ENCODE measurements at regions not wholly inside any gene's neighbourhood (a gene's known extent, or its start where the extent isn't known, plus 50 kb on each side); places are given as distances from the start of the nearest gene placed in this dataset.

GRCh38 chr5:67974054-67974453 is 241.5 kb upstream of the PIK3R1 start:
- Histone ChIP-seq H3K27ac (ENCODE audit: insufficient read length, low read depth, low read length) (no peak overlapping the region), H2BK5ac (ENCODE audit: insufficient read length, low read length) (no peak overlapping the region), H2AK5ac (ENCODE audit: insufficient read length, low read length) (no peak overlapping the region), H2AFZ (ENCODE audit: low read length) (no peak overlapping the region), H3K27me3 (ENCODE audit: insufficient read depth, low read length) (no peaks in the 10 kb centered on the region), H3K56ac (ENCODE audit: insufficient read length, low read depth, low read length) (no peak overlapping the region), H3K9ac (ENCODE audit: extremely low read depth, insufficient read length, low read length) (no peak overlapping the region), H4K20me1 (ENCODE audit: control insufficient read depth, insufficient read depth, insufficient read length) (no peaks in the 10 kb centered on the region), H3K79me1 (ENCODE audit: insufficient read depth, low read depth, low read length, poor library complexity, severe bottlenecking) (no peaks in the 10 kb centered on the region), H4K8ac (replicated peaks; ENCODE audit: insufficient read length, low read depth, low read length) (no peak overlapping the region), H3K23ac (ENCODE audit: insufficient read length, low read depth, low read length) (no peak overlapping the region), H2BK12ac (ENCODE audit: insufficient read length, low read depth, low read length) (no peak overlapping the region), H2BK15ac (ENCODE audit: low read depth, low read length) (no peak overlapping the region), H2BK20ac (ENCODE audit: low read depth, low read length, poor library complexity, severe bottlenecking) (no peak overlapping the region), H3T11ph (ENCODE audit: low read length) (no peak overlapping the region), H3K23me2 (ENCODE audit: insufficient read length, low read depth, low read length, poor library complexity, severe bottlenecking) (no peaks in the 10 kb centered on the region), H3K4me1 (ENCODE audit: insufficient read depth, low read length) (no peaks in the 10 kb centered on the region), H3K18ac (ENCODE audit: insufficient read length, low read depth, low read length) (no peak overlapping the region), H3K9me3 (ENCODE audit: control insufficient read depth, low read depth, low read length) (no peaks in the 10 kb centered on the region), H4K91ac (ENCODE audit: insufficient read length, low read depth, low read length) (no peak overlapping the region), H3K4me2 (ENCODE audit: insufficient read depth, insufficient read length, low read length) (no peak overlapping the region), H3K4ac (ENCODE audit: low read depth, low read length) (no peak overlapping the region), H3K79me2 (ENCODE audit: insufficient read depth, low read length) (no peaks in the 10 kb centered on the region), H3K14ac (ENCODE audit: insufficient read depth, low read length) (no peak overlapping the region), H2BK120ac (ENCODE audit: low read depth, low read length, poor library complexity, severe bottlenecking) (no peak overlapping the region), H4K5ac (ENCODE audit: insufficient read length, low read depth, low read length) (no peak overlapping the region)
- DNase-seq: no peak
- H3K4me1 Mint-ChIP-seq: peaks cover 2 to 5% of the 10 kb centered on the region in 2 experiments; a peak in 2 of 4 replicates
- no peaks in the 10 kb centered on the region for H3K9me3 Mint-ChIP-seq
- no peak for TF ChIP-seq CTCF (conservative IDR thresholded peaks at IDR 0.05)
- H3K27ac Mint-ChIP-seq: no peak overlapping the region
- no peaks in the 10 kb centered on the region for H3K36me3 Mint-ChIP-seq (ENCODE audit: insufficient read depth in 1 of 3, low read depth in 3 of 3)
- no peaks in the 10 kb centered on the region; the same call in 1 of the 2 replicates for H3K27me3 Mint-ChIP-seq (ENCODE audit: low read depth)
- no peak overlapping the region for H3K4me3 Mint-ChIP-seq
